Tibial artery (tissue), 4 donors: ENCODE measurements at regions not wholly inside any gene's neighbourhood (a gene's known extent, or its start where the extent isn't known, plus 50 kb on each side); places are given as distances from the start of the nearest gene placed in this dataset.

ENCODE experiments used
- DNase-seq, 2 donors: peaks; one replicate each; pipeline ENCODE4 v3.0.0-alpha.2; 2019
- H3K27ac ChIP-seq, 2 donors: fragments of 200-600 bp; sonication (generic) in 1 of 2; 1 replicate in 1 of 2; 2 replicates in 1 of 2; pipeline ENCODE4 v1.5.1; 2018 to 2019; ENCODE audit warnings: mild to moderate bottlenecking in 1 of 2
- H3K27me3 ChIP-seq, 2 donors: fragments of 200-600 bp; sonication (generic) in 1 of 2; one replicate each; pipeline versions ENCODE4 v1.5.1 to v1.6.0; 2016 to 2019
- H3K36me3 ChIP-seq, 3 donors: fragments of 200-600 bp; sonication (generic) in 2 of 3; one replicate each; pipeline ENCODE4 v1.5.1; 2016 to 2019; ENCODE audit warnings: mild to moderate bottlenecking in 2 of 3
- H3K4me1 ChIP-seq, 4 donors: fragments of 200-600 bp; sonication (generic) in 2 of 4; 1 replicate in 3 of 4; 2 replicates in 1 of 4; pipeline ENCODE4 v1.5.1; 2016 to 2019
- H3K4me3 ChIP-seq, 2 donors: fragments of 200-600 bp; sonication (generic) in 1 of 2; 1 replicate in 1 of 2; 2 replicates in 1 of 2; pipeline ENCODE4 v1.5.1; 2018 to 2019; ENCODE audit warnings: mild to moderate bottlenecking in 2 of 2
- H3K9me3 ChIP-seq, 3 donors: fragments of 200-600 bp; sonication (generic) in 1 of 3; one replicate each; pipeline ENCODE4 v1.5.1; 2016 to 2019
- intact Hi-C: fragments of 100-400 bp; cut with DNase I; formaldehyde crosslinking; loops from one replicate; pipeline ENCODE4 v1.15.0; 2023; ENCODE audit warnings: low total_unique reads
- TF ChIP-seq, protein P1 (sequence below), 2 experiments: fragments of 200-600 bp in 1 of 2; fragments of 450-650 bp in 1 of 2; IDR thresholded peaks; one replicate each; pipeline ENCODE4 v1.5.1; 2017 to 2019; ENCODE audit warnings: antibody characterized with exemption in 2 of 2, mild to moderate bottlenecking in 1 of 2, moderate library complexity in 1 of 2

DNA sequence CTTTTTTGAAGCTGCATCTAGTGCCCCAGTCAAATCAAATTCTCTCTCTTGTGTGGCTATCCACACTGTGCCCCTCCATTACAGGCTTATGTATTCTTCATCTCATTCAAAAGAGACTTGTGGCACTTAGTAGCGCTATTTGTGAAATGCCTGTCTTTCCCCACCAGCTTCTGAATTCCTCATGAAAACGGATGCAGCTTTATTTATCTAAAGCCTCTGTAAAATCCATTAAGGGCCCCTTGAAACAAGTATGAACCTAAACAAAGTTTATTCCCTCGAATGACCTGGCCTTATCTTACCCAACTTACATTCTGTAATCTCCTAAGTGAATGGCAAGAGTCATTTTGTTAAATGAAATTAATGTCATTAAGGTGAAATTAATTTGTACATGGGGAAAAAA, 417.4 kb upstream of the PIK3C3 start:
- TF ChIP-seq, protein P1, sequence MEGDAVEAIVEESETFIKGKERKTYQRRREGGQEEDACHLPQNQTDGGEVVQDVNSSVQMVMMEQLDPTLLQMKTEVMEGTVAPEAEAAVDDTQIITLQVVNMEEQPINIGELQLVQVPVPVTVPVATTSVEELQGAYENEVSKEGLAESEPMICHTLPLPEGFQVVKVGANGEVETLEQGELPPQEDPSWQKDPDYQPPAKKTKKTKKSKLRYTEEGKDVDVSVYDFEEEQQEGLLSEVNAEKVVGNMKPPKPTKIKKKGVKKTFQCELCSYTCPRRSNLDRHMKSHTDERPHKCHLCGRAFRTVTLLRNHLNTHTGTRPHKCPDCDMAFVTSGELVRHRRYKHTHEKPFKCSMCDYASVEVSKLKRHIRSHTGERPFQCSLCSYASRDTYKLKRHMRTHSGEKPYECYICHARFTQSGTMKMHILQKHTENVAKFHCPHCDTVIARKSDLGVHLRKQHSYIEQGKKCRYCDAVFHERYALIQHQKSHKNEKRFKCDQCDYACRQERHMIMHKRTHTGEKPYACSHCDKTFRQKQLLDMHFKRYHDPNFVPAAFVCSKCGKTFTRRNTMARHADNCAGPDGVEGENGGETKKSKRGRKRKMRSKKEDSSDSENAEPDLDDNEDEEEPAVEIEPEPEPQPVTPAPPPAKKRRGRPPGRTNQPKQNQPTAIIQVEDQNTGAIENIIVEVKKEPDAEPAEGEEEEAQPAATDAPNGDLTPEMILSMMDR (IDR thresholded peaks at IDR 0.05), result no peak
- intact Hi-C loops, result no loop called here

DNA sequence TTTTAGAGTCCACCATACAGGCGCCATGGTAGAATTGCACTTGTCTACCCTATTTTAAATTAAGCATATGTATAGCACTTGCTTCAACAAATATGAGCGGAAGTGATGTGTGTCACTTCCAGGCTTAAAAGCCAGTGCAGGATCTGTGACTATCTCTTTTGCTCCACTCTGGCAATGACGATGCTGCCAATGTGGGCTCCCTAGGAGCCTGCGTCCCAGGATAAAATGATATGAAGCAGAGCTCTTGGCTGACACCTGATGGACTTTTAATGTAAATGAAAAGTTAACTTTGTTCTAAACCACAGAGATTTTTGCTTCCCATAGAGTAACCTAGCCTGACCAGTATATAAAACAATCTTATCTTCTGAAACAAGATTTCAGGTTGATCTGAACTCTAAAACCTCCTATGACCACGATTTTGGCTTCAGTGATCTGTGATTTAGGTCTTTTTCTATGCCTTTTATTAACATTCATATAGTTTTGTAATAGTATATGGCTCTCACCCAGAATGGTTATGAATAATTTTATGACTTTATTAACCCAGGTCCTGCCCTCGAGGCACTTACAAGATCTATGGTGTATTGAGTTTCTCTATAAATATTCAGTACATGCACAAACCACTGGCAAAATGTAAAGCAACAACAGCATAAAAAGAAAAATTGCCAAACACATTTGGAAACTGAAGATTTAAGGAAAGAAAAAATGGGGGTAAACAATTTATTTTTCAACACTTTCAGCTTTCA, 422.5 kb upstream of the PIK3C3 start:
- H3K36me3 ChIP-seq, result no peaks in the 10 kb centered on the region
- no peak overlapping the region for H3K27ac ChIP-seq
- intact Hi-C loops, result no loop called here
- H3K9me3 ChIP-seq, result no peaks in the 10 kb centered on the region
- no peaks in the 10 kb centered on the region for H3K4me1 ChIP-seq
- TF ChIP-seq, protein P1 (IDR thresholded peaks at IDR 0.05), result no peak
- H3K27me3 ChIP-seq, result no peaks in the 10 kb centered on the region
- no peak overlapping the region for H3K4me3 ChIP-seq
- no peak for DNase-seq

More for the DNA sequence above, 417.4 kb upstream of the PIK3C3 start:
- Histone ChIP-seq H3K27ac (no peak overlapping the region), H3K4me3 (no peak overlapping the region), H3K36me3 (no peaks in the 10 kb centered on the region), H3K9me3 (no peaks in the 10 kb centered on the region), H3K27me3 (no peaks in the 10 kb centered on the region), H3K4me1 (no peaks in the 10 kb centered on the region)
- no peak for DNase-seq

DNA sequence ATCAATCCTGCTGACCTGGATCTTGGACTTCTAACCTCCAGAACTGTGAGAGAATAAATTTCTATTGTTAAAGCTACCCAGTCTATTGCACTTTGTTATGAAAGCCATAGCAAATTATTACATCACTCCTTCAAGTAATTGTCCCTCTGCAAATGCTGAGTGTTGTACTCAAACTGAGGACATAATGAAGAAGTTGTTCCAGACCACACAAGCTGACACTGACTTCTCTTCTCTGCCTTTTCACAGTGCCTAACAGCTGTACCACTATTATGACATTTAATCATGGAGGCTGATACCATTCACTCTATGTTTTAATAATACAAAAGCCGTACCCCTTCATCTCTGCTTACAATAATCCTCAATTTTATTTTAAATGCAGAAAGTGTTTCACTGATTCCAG, 424.1 kb upstream of the PIK3C3 start:
- H3K27me3 ChIP-seq, result no peaks in the 10 kb centered on the region
- no peak for DNase-seq
- intact Hi-C loops, result no loop called here
- TF ChIP-seq, protein P1 (IDR thresholded peaks at IDR 0.05), result no peak
- H3K4me1 ChIP-seq, result no peaks in the 10 kb centered on the region
- no peaks in the 10 kb centered on the region for H3K9me3 ChIP-seq
- H3K27ac ChIP-seq, result no peak overlapping the region
- no peaks in the 10 kb centered on the region for H3K36me3 ChIP-seq
- H3K4me3 ChIP-seq, result no peak overlapping the region

DNA sequence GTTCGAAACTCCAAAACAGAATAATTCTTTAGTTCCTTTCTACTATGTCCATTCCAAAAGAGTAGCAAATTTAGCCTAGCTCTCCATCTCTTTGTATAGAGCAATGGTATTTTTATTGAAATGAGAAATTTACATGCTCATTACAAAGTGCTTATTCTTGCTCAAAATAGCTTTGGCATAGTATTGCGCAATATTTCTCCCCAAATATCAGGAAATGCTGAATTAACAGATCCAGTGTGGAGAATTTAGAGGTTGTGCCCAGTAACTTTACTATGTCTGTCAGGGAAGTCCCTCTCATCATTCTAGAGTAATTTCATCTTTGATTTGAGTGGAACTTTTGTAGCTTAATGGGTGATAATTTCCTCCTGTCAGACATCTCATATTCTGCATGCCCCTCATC, 425.9 kb upstream of the PIK3C3 start:
- no peaks in the 10 kb centered on the region for H3K4me1 ChIP-seq
- H3K27me3 ChIP-seq, result no peaks in the 10 kb centered on the region
- TF ChIP-seq, protein P1 (IDR thresholded peaks at IDR 0.05), result no peak
- H3K9me3 ChIP-seq, result no peaks in the 10 kb centered on the region
- no peak for DNase-seq
- intact Hi-C loops, result no loop called here
- H3K36me3 ChIP-seq, result no peaks in the 10 kb centered on the region
- H3K4me3 ChIP-seq, result no peak overlapping the region
- no peak overlapping the region for H3K27ac ChIP-seq

DNA sequence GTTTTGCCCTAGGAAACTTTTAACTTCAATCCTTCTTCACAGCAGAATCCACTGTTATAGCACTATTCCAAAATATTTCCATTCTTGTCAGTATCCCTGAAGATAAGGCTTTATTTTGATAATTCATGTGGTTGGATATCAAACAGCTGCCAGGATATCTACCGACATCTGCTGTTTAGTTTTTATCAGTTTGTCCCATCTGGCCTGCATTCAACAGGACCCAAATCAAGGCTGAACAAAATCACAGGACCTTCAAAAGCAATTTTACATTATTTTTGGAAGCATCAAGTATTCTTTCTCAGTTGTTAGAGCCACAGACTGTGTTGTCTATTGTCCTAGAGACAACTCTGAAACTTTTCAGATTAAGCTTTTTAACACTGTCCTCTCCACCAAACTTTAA, 429.0 kb upstream of the PIK3C3 start:
- DNase-seq, result no peak
- Histone ChIP-seq H3K4me1 (no peaks in the 10 kb centered on the region), H3K9me3 (no peaks in the 10 kb centered on the region), H3K36me3 (no peaks in the 10 kb centered on the region), H3K27me3 (no peaks in the 10 kb centered on the region), H3K27ac (no peak overlapping the region), H3K4me3 (no peak overlapping the region)
- TF ChIP-seq, protein P1 (IDR thresholded peaks at IDR 0.05), result no peak
- intact Hi-C loops, result no loop called here
